Gastroesophageal sphincter (tissue), 4 donors: ENCODE measurements at regions not wholly inside any gene's neighbourhood (a gene's known extent, or its start where the extent isn't known, plus 50 kb on each side); places are given as distances from the start of the nearest gene placed in this dataset.

ENCODE experiments used
- ATAC-seq: fragments of 150-250 bp; one replicate; pipeline ENCODE4 v1.9.1; 2016; ENCODE audit warnings: mild to moderate bottlenecking, moderate library complexity
- H3K27ac ChIP-seq, 4 donors: fragments of 200-600 bp; sonication (generic) in 3 of 4; 1 replicate in 3 of 4; 2 replicates in 1 of 4; pipeline ENCODE4 v1.5.1; 2016 to 2019
- H3K27me3 ChIP-seq: fragments of 200-600 bp; sonication (generic); one replicate; pipeline ENCODE4 v1.5.1; 2019
- H3K36me3 ChIP-seq, 2 donors: fragments of 200-600 bp; sonication (generic); one replicate each; pipeline ENCODE4 v1.5.1; 2019; ENCODE audit warnings: control low read depth in 1 of 2
- H3K4me1 ChIP-seq, 3 donors: fragments of 200-600 bp; sonication (generic); 1 replicate in 2 of 3; 2 replicates in 1 of 3; pipeline ENCODE4 v1.5.1; 2016 to 2019; ENCODE audit warnings: control low read depth in 2 of 3
- H3K4me3 ChIP-seq, 2 donors: fragments of 200-600 bp; sonication (generic); one replicate each; pipeline ENCODE4 v1.5.1; 2019; ENCODE audit warnings: mild to moderate bottlenecking in 1 of 2, moderate library complexity in 1 of 2
- H3K9me3 ChIP-seq, 3 donors: fragments of 200-600 bp; sonication (generic); one replicate each; pipeline ENCODE4 v1.5.1; 2017 to 2019; ENCODE audit warnings: control low read depth in 2 of 3
- EP300 ChIP-seq: sonication (generic); formaldehyde crosslinking; IDR thresholded peaks from one replicate; pipeline ENCODE4 v1.6.1; 2017; ENCODE audit warnings: antibody characterized with exemption, mild to moderate bottlenecking
- POLR2A ChIP-seq, 2 donors: fragments of 450-650 bp; IDR thresholded peaks; one replicate each; pipeline ENCODE4 v1.6.1; 2017; ENCODE audit warnings: antibody characterized with exemption in 2 of 2, mild to moderate bottlenecking in 2 of 2, moderate library complexity in 1 of 2
- POLR2AphosphoS5 ChIP-seq: sonication (generic); formaldehyde crosslinking; IDR thresholded peaks from one replicate; pipeline ENCODE4 v1.6.1; 2017; ENCODE audit warnings: antibody characterized with exemption
- WGBS, 2 donors: methylation state at CpG; one replicate each; pipeline ENCODE4 v1.1.5; 2018; ENCODE audit warnings: low coverage in 1 of 2; 5-methylcytosine and 5-hydroxymethylcytosine counted together
- TF ChIP-seq, protein P1 (sequence below), 4 experiments: fragments of 200-600 bp in 2 of 4; fragments of 450-650 bp in 2 of 4; sonication (generic) in 1 of 4; IDR thresholded peaks; one replicate each; pipeline ENCODE4 v1.5.1; 2017 to 2019; ENCODE audit warnings: antibody characterized with exemption in 4 of 4, mild to moderate bottlenecking in 2 of 4, moderate library complexity in 2 of 4

DNA sequence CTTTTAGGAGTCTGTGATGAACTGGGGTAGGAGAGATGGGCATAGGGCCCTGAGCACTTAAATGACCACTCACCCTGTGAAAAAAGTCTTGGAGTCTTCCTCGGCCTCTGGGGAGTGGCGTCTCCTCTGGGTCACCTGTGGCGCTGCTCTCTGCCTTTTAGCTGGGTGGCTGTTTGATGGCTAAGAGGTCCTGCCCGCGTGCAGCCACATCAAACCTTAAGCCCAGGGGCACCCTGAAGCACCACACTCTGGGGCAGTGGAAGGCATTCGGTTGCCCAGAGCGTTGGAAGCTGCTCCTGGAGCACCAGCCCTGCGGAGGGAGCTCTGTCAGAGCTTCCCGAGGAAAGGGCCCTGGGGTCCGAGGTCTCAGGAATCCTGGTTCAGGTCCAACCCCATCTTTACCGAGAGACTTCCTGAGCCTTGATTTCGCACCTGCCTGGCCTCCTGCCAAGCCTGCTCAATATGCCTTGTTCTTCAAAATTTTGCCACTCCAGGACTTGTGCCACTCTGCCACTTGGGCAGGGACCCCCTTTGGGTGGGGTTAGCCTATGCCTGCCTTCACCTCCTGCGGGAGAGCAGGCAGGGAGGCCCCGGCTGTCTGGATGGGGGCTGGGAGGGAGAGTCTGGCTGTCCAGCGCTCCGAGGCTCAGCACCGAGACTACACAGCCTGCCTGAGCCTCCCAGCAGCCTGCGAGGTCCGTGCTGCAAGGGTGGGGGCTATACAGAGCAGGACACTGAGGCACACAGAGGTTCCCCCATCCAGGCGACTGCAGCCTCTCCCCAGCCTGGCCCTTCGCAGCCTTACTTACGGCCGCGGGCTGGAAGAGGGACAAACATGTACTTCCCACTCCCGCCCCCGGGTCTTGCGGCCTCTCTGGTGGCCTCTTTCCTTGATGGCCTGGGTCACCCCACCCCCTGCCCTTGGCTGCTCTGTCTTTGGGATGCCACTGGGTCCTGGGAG is 63.4 kb upstream of the RNU6ATAC start:
- no peaks in the 10 kb centered on the region for H3K36me3 ChIP-seq
- no peak overlapping the region for H3K4me3 ChIP-seq
- TF ChIP-seq POLR2A (IDR thresholded peaks at IDR 0.05) (no peak), EP300 (no peak), POLR2AphosphoS5 (no peak)
- TF ChIP-seq, protein P1, sequence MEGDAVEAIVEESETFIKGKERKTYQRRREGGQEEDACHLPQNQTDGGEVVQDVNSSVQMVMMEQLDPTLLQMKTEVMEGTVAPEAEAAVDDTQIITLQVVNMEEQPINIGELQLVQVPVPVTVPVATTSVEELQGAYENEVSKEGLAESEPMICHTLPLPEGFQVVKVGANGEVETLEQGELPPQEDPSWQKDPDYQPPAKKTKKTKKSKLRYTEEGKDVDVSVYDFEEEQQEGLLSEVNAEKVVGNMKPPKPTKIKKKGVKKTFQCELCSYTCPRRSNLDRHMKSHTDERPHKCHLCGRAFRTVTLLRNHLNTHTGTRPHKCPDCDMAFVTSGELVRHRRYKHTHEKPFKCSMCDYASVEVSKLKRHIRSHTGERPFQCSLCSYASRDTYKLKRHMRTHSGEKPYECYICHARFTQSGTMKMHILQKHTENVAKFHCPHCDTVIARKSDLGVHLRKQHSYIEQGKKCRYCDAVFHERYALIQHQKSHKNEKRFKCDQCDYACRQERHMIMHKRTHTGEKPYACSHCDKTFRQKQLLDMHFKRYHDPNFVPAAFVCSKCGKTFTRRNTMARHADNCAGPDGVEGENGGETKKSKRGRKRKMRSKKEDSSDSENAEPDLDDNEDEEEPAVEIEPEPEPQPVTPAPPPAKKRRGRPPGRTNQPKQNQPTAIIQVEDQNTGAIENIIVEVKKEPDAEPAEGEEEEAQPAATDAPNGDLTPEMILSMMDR (IDR thresholded peaks at IDR 0.05): no peak
- 54% methylated on average over 14 of the region's 27 CpGs; no CpG with 5 or more reads in 1 of the 2 donors for WGBS, 2 donors
- H3K27me3 ChIP-seq: no peaks in the 10 kb centered on the region
- peaks cover 0 to 29% (median 19%) of the 10 kb centered on the region in 3 donors for H3K4me1 ChIP-seq
- no peak overlapping the region for H3K27ac ChIP-seq
- no peak for ATAC-seq
- H3K9me3 ChIP-seq: no peaks in the 10 kb centered on the region

DNA sequence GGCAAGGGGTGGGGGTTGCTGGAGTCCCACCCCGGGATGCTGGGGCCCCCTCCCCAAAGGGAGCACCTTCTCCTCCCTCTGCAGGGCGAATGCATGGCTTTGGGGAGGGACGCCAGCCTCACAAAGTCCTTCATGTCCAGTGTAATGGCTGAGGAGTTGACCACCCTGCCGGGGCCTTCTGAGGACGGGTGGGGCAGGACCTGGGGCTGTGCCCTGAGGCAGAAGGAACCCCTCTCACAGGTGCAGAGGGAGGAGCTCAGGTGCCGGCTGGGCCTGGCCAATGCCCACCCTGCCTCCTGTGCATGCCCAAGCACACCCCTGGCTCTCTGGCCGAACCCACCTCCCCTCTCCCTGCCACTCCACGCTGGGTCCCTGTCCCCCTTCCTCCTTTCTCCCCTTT is 64.3 kb upstream of the RNU6ATAC start:
- TF ChIP-seq POLR2AphosphoS5 (no peak), EP300 (no peak), POLR2A (IDR thresholded peaks at IDR 0.05) (no peak)
- TF ChIP-seq, protein P1 (IDR thresholded peaks at IDR 0.05): no peak
- WGBS, 2 donors: 60% methylated on average over 1 of the region's 8 CpGs; no CpG with 5 or more reads in 1 of the 2 donors

DNA sequence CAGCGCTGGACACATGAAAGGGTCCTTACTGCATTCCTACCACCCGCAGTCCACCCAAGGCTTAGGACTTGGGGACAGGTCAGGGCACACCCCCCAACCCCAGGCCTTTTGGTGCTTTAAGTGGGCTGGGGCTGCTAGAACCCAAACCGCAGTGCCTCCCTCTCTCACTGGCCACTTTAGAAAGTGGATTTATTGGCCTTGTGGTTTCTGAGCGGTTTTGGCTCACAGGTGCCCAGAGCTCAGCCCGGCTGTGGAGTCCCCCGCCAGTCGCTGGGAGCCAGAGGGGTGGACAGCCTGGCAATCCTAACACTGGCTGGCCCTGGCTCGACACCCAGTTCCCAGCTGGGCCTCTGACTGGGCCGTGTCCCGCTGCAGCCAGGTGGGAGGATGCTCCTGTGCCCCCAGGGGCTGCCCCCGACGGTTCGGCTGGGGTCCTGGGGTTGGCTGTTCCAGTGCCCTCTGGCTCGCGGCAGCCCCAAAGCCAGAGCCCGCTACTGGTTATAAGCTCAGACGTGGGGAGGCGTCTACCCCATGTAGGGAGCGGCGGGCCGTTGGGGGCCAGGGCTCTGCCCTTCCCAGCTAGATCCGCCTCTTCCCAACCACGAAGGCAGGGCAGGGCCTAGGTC is 65.2 kb upstream of the RNU6ATAC start:
- no peaks in the 10 kb centered on the region for H3K9me3 ChIP-seq
- no peaks in the 10 kb centered on the region for H3K36me3 ChIP-seq
- ATAC-seq: no peak
- H3K4me1 ChIP-seq: peaks cover 0 to 29% (median 19%) of the 10 kb centered on the region in 3 donors
- no peak overlapping the region for H3K4me3 ChIP-seq
- WGBS, 2 donors: 90% methylated on average over 2 of the region's 23 CpGs; no CpG with 5 or more reads in 1 of the 2 donors
- H3K27me3 ChIP-seq: no peaks in the 10 kb centered on the region
- TF ChIP-seq POLR2A (IDR thresholded peaks at IDR 0.05) (no peak), EP300 (no peak), POLR2AphosphoS5 (no peak)
- TF ChIP-seq, protein P1 (IDR thresholded peaks at IDR 0.05): no peak
- no peak overlapping the region for H3K27ac ChIP-seq

More for the DNA sequence above, 64.3 kb upstream of the RNU6ATAC start:
- Histone ChIP-seq H3K27ac (no peak overlapping the region), H3K36me3 (no peaks in the 10 kb centered on the region), H3K9me3 (no peaks in the 10 kb centered on the region), H3K4me3 (no peak overlapping the region), H3K4me1 (peaks cover 0 to 29% (median 19%) of the 10 kb centered on the region in 3 donors), H3K27me3 (no peaks in the 10 kb centered on the region)
- no peak for ATAC-seq

DNA sequence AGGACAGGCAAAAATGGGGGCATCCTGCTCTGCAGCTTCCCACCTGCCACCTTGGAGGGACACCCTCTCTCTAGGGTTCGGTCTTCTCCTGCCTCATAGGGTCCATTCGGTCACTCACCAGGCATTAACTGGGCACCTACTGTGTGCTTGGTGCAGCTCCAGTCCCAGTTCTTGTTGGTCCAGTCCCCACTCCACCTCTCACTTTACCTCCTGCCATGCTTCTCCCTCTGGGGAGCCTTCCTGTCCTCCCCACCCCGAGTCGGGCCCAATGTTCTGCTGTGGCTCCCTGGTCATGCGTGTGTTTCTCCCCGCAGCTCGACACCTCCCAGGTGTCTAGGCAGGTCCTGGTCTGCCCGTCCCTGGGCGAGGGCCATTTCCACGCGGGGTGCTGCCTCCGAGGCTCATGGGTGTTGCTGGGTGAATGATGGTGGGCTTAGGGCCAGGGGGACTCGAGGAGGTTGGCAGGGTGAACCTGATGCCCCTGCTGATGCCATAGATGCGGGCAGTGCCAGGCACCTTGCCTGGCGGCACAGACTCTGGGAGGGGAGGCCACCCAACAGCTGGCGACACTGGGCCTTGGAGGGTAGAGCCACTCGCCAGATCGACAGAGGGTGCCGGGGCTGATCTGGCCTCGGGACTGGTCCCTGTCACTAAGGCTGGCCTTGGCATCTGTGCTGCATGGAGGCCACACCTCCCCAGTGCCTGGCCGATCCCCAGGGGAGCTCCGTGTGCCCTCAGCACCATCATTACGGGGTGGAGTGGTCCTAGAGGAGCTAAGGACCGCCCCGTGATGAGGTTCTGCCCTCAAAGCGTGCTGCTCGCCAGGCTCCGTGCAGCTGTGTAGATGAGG is 66.0 kb upstream of the RNU6ATAC start:
- Histone ChIP-seq H3K27me3 (no peaks in the 10 kb centered on the region), H3K27ac (peak overlapping the region in 2 of 4 donors; percentile 66 to 67), H3K4me1 (peaks cover 0 to 30% (median 19%) of the 10 kb centered on the region in 3 donors), H3K36me3 (no peaks in the 10 kb centered on the region), H3K9me3 (no peaks in the 10 kb centered on the region), H3K4me3 (no peak overlapping the region)
- WGBS, 2 donors: 91% methylated on average over 4 of the region's 28 CpGs; no CpG with 5 or more reads in 1 of the 2 donors
- ATAC-seq: no peak
- TF ChIP-seq, protein P1 (IDR thresholded peaks at IDR 0.05): no peak
